Liver (tissue), 7 donors: ENCODE measurements at regions not wholly inside any gene's neighbourhood (a gene's known extent, or its start where the extent isn't known, plus 50 kb on each side); places are given as distances from the start of the nearest gene placed in this dataset.

ENCODE experiments used
- DNase-seq: peaks from one replicate; pipeline ENCODE4 v3.0.0-alpha.2; 2017; ENCODE audit warnings: low spot score
- H3K27ac ChIP-seq, 2 donors: one replicate each; pipeline ENCODE4 v1.7.0; 2013; ENCODE audit warnings: inconsistent platforms in 2 of 2, low read length in 2 of 2, control low read depth in 1 of 2, low read depth in 1 of 2, mild to moderate bottlenecking in 1 of 2
- H3K27me3 ChIP-seq, 4 donors: one replicate each; pipeline versions ENCODE4 v1.6.1 to v1.7.0; 2013; ENCODE audit warnings: low read length in 3 of 4, inconsistent platforms in 1 of 4, mild to moderate bottlenecking in 1 of 4, moderate library complexity in 1 of 4; ENCODE audit not compliant: control insufficient read depth in 4 of 4, insufficient read depth in 4 of 4
- H3K36me3 ChIP-seq, 4 donors: one replicate each; pipeline versions ENCODE4 v1.6.1 to v1.7.0; 2013; ENCODE audit warnings: low read length in 3 of 4, mild to moderate bottlenecking in 3 of 4, low read depth in 1 of 4, moderate library complexity in 1 of 4; ENCODE audit not compliant: control insufficient read depth in 4 of 4, insufficient read depth in 3 of 4
- H3K4me1 ChIP-seq, 4 donors: one replicate each; pipeline versions ENCODE4 v1.6.1 to v1.7.0; 2013; ENCODE audit warnings: low read length in 3 of 4, mild to moderate bottlenecking in 3 of 4, moderate library complexity in 1 of 4; ENCODE audit not compliant: control insufficient read depth in 4 of 4, insufficient read depth in 4 of 4
- H3K4me3 ChIP-seq, 3 donors: one replicate each; pipeline versions ENCODE4 v1.6.1 to v1.7.0; 2013; ENCODE audit warnings: low read length in 3 of 3, control low read depth in 1 of 3, low read depth in 1 of 3, mild to moderate bottlenecking in 1 of 3
- H3K9ac ChIP-seq, 2 donors: one replicate each; pipeline ENCODE4 v1.7.0; 2013; ENCODE audit warnings: low read length in 2 of 2, mild to moderate bottlenecking in 2 of 2, moderate library complexity in 2 of 2, control low read depth in 1 of 2, low read depth in 1 of 2
- H3K9me3 ChIP-seq, 4 donors: one replicate each; pipeline versions ENCODE4 v1.6.1 to v1.7.0; 2013; ENCODE audit warnings: low read length in 3 of 4; ENCODE audit not compliant: control insufficient read depth in 4 of 4
- EGR1 ChIP-seq, 2 donors: IDR thresholded peaks; 2 replicates each; pipeline ENCODE4 v1.6.1; 2016 to 2018; ENCODE audit warnings: antibody characterized with exemption in 2 of 2, low read depth in 2 of 2
- FOXA1 ChIP-seq: IDR thresholded peaks from 2 replicates; pipeline ENCODE4 v1.6.1; 2016; ENCODE audit warnings: antibody characterized with exemption
- GABPA ChIP-seq, 2 donors: IDR thresholded peaks in 1 of 2; conservative IDR thresholded peaks in 1 of 2; 2 replicates each; pipeline ENCODE4 v1.6.1; 2016; ENCODE audit warnings: antibody characterized with exemption in 2 of 2, mild to moderate bottlenecking in 1 of 2, moderate library complexity in 1 of 2
- HNF4A ChIP-seq, 2 donors: conservative IDR thresholded peaks; 2 replicates each; pipeline ENCODE4 v1.6.1; 2016; ENCODE audit warnings: antibody characterized with exemption in 2 of 2, mild to moderate bottlenecking in 2 of 2
- JUND ChIP-seq, 2 donors: IDR thresholded peaks; 2 replicates each; pipeline ENCODE4 v1.6.1; 2016; ENCODE audit warnings: antibody characterized with exemption in 2 of 2
- NR2F2 ChIP-seq: IDR thresholded peaks from 2 replicates; pipeline ENCODE4 v1.6.1; 2016; ENCODE audit warnings: antibody characterized with exemption
- REST ChIP-seq: IDR thresholded peaks from 2 replicates; pipeline ENCODE4 v1.6.1; 2016; ENCODE audit warnings: antibody characterized with exemption, mild to moderate bottlenecking
- SP1 ChIP-seq: IDR thresholded peaks from 2 replicates; pipeline ENCODE4 v1.6.1; 2018; ENCODE audit warnings: antibody characterized with exemption, mild to moderate bottlenecking
- TAF1 ChIP-seq: conservative IDR thresholded peaks from 2 replicates; pipeline ENCODE4 v1.6.1; 2016; ENCODE audit warnings: antibody characterized with exemption, mild to moderate bottlenecking
- YY1 ChIP-seq: IDR thresholded peaks from 2 replicates; pipeline ENCODE4 v1.6.1; 2016; ENCODE audit warnings: antibody characterized with exemption, mild to moderate bottlenecking
- ZBTB33 ChIP-seq: IDR thresholded peaks from 2 replicates; pipeline ENCODE4 v1.6.1; 2016; ENCODE audit warnings: antibody characterized with exemption
- WGBS: extraction: QIAGEN DNeasy Blood & Tissue Kit; methylation state at CpG from one replicate; pipeline ENCODE4 v1.1.7; 2013; 5-methylcytosine and 5-hydroxymethylcytosine counted together
- TF ChIP-seq, protein P1 (sequence below): IDR thresholded peaks from 2 replicates; pipeline ENCODE4 v1.6.1; 2016; ENCODE audit warnings: antibody characterized with exemption
- donor health status: healthy.
- donor health status: healthy.
- donor health status: healthy.
- donor health status: healthy.

DNA sequence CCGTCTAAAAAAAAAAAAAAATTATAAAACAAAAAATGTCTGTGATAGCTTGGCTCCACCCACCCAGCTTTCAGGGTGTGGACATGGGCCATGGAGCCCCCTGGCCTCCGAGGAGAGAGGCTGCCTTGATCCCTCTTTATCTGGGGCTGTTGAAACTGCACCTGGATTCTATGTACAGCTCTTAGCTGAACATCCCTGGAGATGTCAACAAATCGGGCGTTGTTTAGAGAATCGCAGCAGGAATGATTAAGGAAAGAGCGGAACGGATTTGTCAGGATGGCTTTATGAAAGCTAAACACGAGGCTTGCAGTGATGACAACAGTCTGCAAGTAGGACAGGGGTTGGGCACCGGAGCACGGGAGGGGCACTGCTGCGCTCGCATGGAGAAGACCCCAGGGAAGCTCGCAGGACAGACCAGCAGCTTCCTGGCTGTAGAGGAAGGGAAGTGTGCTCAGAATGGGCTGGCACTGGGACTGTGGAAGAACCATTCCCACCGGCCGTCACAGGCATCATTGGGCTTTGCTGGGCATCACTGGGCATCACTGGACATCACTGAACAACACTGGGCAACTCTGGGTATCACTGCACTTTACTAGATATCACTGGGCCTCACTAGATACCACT, 195.8 kb upstream of the FOXF1 start:
- no peak overlapping the region for H3K4me3 ChIP-seq
- no peak overlapping the region for H3K27ac ChIP-seq
- no peaks in the 10 kb centered on the region for H3K9me3 ChIP-seq
- TF ChIP-seq HNF4A (conservative IDR thresholded peaks at IDR 0.05): no peak
- no peak for TF ChIP-seq ZBTB33
- no peak for TF ChIP-seq NR2F2
- no peak for TF ChIP-seq SP1
- no peak for TF ChIP-seq FOXA1
- TF ChIP-seq, protein P1, sequence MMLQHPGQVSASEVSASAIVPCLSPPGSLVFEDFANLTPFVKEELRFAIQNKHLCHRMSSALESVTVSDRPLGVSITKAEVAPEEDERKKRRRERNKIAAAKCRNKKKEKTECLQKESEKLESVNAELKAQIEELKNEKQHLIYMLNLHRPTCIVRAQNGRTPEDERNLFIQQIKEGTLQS: no peak
- TF ChIP-seq JUND (IDR thresholded peaks at IDR 0.05): no peak
- no peak for TF ChIP-seq EGR1 (IDR thresholded peaks at IDR 0.05; ENCODE audit: low read depth in 2 of 2)
- no peak for TF ChIP-seq REST
- TF ChIP-seq YY1: no peak
- TF ChIP-seq TAF1: no peak
- no peaks in the 10 kb centered on the region for H3K4me1 ChIP-seq
- no peak for DNase-seq
- no peaks in the 10 kb centered on the region for H3K36me3 ChIP-seq
- no peak overlapping the region for H3K9ac ChIP-seq
- WGBS: 63% methylated on average over 15 of the region's 15 CpGs
- H3K27me3 ChIP-seq: peaks cover 0 to 4% (median 0%) of the 10 kb centered on the region in 4 donors

- Histone ChIP-seq H3K9me3 (no peaks in the 10 kb centered on the region), H3K4me1 (no peaks in the 10 kb centered on the region), H3K9ac (no peak overlapping the region), H3K4me3 (no peak overlapping the region), H3K27me3 (no peaks in the 10 kb centered on the region), H3K36me3 (no peaks in the 10 kb centered on the region), H3K27ac (no peak overlapping the region)
- WGBS: 75% methylated on average over 21 of the region's 21 CpGs
- no peak for TF ChIP-seq ZBTB33
- TF ChIP-seq GABPA (IDR thresholded peaks at IDR 0.05 in 1 of 2, conservative IDR thresholded peaks at IDR 0.05 in 1 of 2): no peak
- no peak for DNase-seq
Measured at GRCh38 chr16:86316967-86317812, 193.1 kb upstream of the FOXF1 start.
